Neural crest cell (in vitro differentiated cells): ENCODE measurements at regions not wholly inside any gene's neighbourhood (a gene's known extent, or its start where the extent isn't known, plus 50 kb on each side); places are given as distances from the start of the nearest gene placed in this dataset.

Experiments
- DNase-seq: peaks from one replicate; pipeline ENCODE4 v3.0.0; 2021; ENCODE audit warnings: low read depth, mixed read lengths, low spot score
- H3K27ac Mint-ChIP-seq: one replicate; pipeline ENCODE4 v1.8.0; 2021; ENCODE audit warnings: mild to moderate bottlenecking, mixed read lengths; ENCODE audit not compliant: unreplicated experiment
- H3K27me3 Mint-ChIP-seq: 2 replicates; pipeline ENCODE4 v1.8.0; 2021; ENCODE audit warnings: low read depth, mild to moderate bottlenecking, mixed read lengths
- H3K36me3 Mint-ChIP-seq: 2 replicates; pipeline ENCODE4 v1.8.0; 2021; ENCODE audit warnings: low read depth, mild to moderate bottlenecking, mixed read lengths
- H3K4me1 Mint-ChIP-seq: 2 replicates; pipeline ENCODE4 v1.8.0; 2021; ENCODE audit warnings: mixed read lengths
- H3K4me3 Mint-ChIP-seq: one replicate; pipeline ENCODE4 v1.8.0; 2021; ENCODE audit warnings: mild to moderate bottlenecking, mixed read lengths
- H3K9me3 Mint-ChIP-seq: 2 replicates; pipeline ENCODE4 v1.8.0; 2021; ENCODE audit warnings: mixed read lengths
- TF ChIP-seq, protein P1 (sequence below): fragments of 200-600 bp; sonication (generic); conservative IDR thresholded peaks from 2 replicates; pipeline ENCODE4 v1.5.0; 2021; ENCODE audit warnings: antibody characterized with exemption, mild to moderate bottlenecking

DNA sequence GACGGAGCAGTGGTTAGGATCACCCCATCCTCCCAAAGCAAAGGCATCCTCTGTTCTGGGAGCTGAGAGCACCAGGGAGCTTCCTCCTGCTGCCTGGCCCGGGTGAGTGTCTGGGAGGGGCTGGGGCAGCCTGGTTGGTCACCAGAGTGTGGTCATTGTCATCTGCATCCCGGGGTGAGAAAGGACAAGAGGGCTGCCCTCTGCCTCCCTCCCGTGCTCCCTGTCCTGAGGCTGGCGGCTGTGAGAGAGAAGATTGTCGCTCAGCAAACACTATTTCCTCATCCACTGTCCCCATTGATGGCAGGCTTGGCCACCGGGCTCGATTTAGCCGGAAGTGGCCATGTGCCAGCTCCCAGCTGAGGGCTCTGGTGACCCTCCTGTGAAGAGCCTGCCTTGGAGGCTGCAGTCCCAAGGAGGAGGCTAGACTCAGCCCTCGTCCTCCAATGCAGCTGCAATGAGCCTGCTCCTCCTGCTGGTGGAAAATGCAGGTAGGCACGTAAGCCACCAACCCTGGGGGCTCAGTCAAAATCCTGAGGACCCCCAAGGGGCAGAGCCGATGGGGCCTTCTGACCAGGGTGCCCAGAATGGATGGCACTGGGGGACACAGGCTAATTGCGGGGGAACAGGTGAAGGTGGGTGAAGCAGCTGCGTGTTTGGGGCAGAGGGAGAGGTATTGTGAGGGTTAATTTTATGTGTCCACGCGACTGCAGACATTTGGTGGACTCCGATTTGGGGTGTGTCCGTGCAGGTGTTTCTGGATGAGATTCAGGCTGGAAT, 155.7 kb downstream of the KIF26A start:
- peaks cover 4% of the 10 kb centered on the region for H3K9me3 Mint-ChIP-seq
- H3K4me1 Mint-ChIP-seq = peaks cover 18% of the 10 kb centered on the region
- no peak overlapping the region for H3K27ac Mint-ChIP-seq
- TF ChIP-seq, protein P1, sequence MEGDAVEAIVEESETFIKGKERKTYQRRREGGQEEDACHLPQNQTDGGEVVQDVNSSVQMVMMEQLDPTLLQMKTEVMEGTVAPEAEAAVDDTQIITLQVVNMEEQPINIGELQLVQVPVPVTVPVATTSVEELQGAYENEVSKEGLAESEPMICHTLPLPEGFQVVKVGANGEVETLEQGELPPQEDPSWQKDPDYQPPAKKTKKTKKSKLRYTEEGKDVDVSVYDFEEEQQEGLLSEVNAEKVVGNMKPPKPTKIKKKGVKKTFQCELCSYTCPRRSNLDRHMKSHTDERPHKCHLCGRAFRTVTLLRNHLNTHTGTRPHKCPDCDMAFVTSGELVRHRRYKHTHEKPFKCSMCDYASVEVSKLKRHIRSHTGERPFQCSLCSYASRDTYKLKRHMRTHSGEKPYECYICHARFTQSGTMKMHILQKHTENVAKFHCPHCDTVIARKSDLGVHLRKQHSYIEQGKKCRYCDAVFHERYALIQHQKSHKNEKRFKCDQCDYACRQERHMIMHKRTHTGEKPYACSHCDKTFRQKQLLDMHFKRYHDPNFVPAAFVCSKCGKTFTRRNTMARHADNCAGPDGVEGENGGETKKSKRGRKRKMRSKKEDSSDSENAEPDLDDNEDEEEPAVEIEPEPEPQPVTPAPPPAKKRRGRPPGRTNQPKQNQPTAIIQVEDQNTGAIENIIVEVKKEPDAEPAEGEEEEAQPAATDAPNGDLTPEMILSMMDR = peak; percentile 33
- no peak overlapping the region for H3K4me3 Mint-ChIP-seq
- no peaks in the 10 kb centered on the region for H3K36me3 Mint-ChIP-seq
- H3K27me3 Mint-ChIP-seq = no peaks in the 10 kb centered on the region
- DNase-seq = no peak

DNA sequence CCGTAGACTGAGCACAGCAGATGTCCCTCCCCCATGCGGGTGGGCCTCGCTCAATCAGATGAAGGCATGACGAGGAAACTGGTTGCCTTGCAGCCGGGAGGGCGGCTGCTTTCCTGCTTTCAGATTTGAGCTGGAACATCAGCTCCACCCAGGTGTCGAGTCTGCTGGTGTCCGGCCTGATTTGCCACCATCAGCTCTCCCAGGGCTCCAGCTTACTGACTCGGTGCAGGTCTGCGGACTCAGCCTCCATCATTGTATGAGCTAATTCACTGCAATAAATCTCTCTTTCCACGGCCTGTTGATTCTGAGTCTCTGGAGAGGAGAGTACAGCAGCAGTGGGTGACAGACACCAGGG, 156.2 kb downstream of the KIF26A start:
- Mint-ChIP-seq H3K9me3 (no peaks in the 10 kb centered on the region), H3K27ac (no peak overlapping the region), H3K27me3 (no peaks in the 10 kb centered on the region), H3K4me1 (peaks cover 18% of the 10 kb centered on the region), H3K36me3 (no peaks in the 10 kb centered on the region), H3K4me3 (no peak overlapping the region)
- TF ChIP-seq, protein P1 = no peak
- DNase-seq = no peak

DNA sequence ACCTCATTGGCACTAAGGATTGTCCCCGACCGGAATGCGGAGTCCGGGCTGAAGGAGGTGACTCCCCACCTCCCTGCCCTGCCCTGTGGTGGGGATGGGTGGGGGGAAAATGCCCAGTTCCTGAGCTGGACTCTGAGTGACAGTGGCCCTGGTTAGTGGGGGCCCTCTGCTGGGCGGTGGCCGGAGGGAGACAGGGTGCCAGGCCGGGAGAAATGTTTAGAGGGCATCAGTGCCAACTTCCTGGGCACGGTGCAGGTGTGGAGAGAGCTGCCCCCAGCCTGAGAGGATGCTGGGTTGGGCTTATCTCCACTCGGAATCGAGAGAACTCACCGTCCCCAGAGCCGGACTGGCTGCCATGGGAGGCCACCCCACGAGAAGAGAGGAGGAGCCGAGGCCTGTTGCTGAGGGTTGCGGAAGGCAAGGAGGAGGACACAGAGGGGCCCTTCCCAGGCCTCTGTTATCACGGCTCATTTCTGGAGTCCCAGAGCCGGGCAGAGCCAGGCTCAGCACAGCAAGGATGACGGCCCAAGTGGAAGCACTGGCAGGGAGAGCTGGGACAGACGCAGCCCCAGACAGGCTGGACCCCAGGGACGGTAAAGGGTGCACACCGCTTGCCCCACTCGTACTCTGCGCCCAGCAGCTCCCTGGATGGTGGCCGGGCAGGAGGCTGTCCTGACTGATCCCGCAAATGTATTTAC, 156.7 kb downstream of the KIF26A start:
- H3K4me1 Mint-ChIP-seq = peaks cover 18% of the 10 kb centered on the region
- H3K27me3 Mint-ChIP-seq = no peaks in the 10 kb centered on the region
- TF ChIP-seq, protein P1 = no peak
- H3K9me3 Mint-ChIP-seq = no peaks in the 10 kb centered on the region
- no peak overlapping the region for H3K4me3 Mint-ChIP-seq
- no peak overlapping the region for H3K27ac Mint-ChIP-seq
- no peaks in the 10 kb centered on the region for H3K36me3 Mint-ChIP-seq
- no peak for DNase-seq

DNA sequence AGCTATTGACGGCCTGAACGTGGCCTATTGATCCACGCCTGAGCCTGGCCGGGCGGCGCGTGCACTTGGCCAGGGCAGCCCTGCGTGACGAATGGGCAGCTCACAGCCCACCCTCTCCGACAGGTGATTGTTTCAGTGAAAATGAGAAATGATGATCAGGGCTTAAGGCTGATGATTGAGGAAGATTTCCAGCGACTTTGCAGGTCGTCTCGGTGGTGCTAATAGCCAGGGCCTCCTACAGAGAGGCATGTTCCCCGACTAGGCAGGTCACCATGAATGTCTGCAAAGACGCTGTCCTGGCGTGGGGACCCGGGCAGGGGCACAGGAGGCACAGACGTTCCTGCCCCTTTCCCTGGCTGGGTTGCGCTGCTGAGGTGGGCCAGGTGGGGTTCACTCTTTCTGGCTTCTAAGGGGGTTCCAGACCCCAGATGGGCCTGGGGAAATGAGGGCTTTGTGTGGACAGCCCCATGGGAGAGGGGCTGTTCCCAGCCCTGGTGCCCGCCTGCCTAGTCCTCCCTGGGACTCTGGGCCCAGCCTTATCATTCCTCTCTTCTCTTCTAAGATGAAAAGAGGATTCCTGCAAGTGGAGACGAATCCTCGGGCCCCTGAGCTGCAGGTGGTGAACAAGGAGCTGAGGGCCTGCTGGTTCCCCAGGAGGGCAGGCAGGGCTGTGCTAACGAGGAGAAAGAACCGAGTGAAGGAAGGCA, 157.4 kb downstream of the KIF26A start:
- H3K36me3 Mint-ChIP-seq = no peaks in the 10 kb centered on the region
- no peak for DNase-seq

More for the DNA sequence above, 157.4 kb downstream of the KIF26A start:
- H3K4me1 Mint-ChIP-seq = peaks cover 16% of the 10 kb centered on the region
- H3K27me3 Mint-ChIP-seq = no peaks in the 10 kb centered on the region
- H3K27ac Mint-ChIP-seq = no peak overlapping the region
- H3K4me3 Mint-ChIP-seq = no peak overlapping the region
- TF ChIP-seq, protein P1 = no peak
- no peaks in the 10 kb centered on the region for H3K9me3 Mint-ChIP-seq
